PC-9 (cell line): ENCODE measurements at regions not wholly inside any gene's neighbourhood (a gene's known extent, or its start where the extent isn't known, plus 50 kb on each side); places are given as distances from the start of the nearest gene placed in this dataset.
"Not testable (repeated sequence)": the region's sequence is repeated elsewhere in the genome, so short reads cannot be mapped to it uniquely, and the experiment has no call there.

Experiments used
- BruUV-seq: library from RNA; stranded (reverse); fragments of 400-500 nt; replicated peaks from 2 replicates; lab custom pipeline; 2021; lab: Mats Ljungman, UMichigan
- CTCF ChIA-PET: fragments of 300-600 bp; sonication (Branson Sonifier 250); formaldehyde crosslinking; loops from one replicate; lab custom pipeline; 2022; ENCODE audit warnings: antibody characterized with exemption; lab: Charles Lee
- POLR2A ChIA-PET: fragments of 300-600 bp; sonication (Branson Sonifier 250); formaldehyde crosslinking; loops from one replicate; lab custom pipeline; 2022; ENCODE audit warnings: antibody characterized with exemption; ENCODE audit not compliant: unreplicated experiment; lab: Charles Lee
- DNase-seq, 2 experiments: peaks; one replicate each; pipeline versions ENCODE4 v3.0.0 to v3.0.0-alpha.2; 2015 to 2022; ENCODE audit warnings: mixed read lengths in 1 of 2
- H2AFZ ChIP-seq: fragments of 200-600 bp; sonication (generic); 2 replicates; pipeline ENCODE4 v1.8.1; 2017; ENCODE audit warnings: antibody characterized with exemption
- H3F3A ChIP-seq: fragments of 200-600 bp; sonication (generic); 2 replicates; pipeline ENCODE4 v1.8.1; 2017; ENCODE audit warnings: antibody characterized with exemption, mild to moderate bottlenecking, low read depth; ENCODE audit not compliant: insufficient read depth
- H3K27ac ChIP-seq: fragments of 200-600 bp; sonication (generic); 2 replicates; pipeline ENCODE4 v1.6.1; 2016; ENCODE audit warnings: mixed run types
- H3K27me3 ChIP-seq: fragments of 200-600 bp; sonication (generic); 2 replicates; pipeline ENCODE4 v1.6.1; 2016; ENCODE audit warnings: low read depth, mixed run types; ENCODE audit not compliant: insufficient read depth
- H3K36me3 ChIP-seq: fragments of 200-600 bp; sonication (generic); 2 replicates; pipeline ENCODE4 v1.6.1; 2016; ENCODE audit warnings: low read depth, mixed run types
- H3K4me1 ChIP-seq: fragments of 200-600 bp; sonication (generic); replicated peaks from 2 replicates; pipeline ENCODE4 v1.6.1; 2016; ENCODE audit warnings: mixed run types; ENCODE audit not compliant: insufficient read depth
- H3K4me2 ChIP-seq: fragments of 200-600 bp; sonication (generic); 2 replicates; pipeline ENCODE4 v1.6.1; 2017; ENCODE audit warnings: mixed run types
- H3K4me3 ChIP-seq: fragments of 200-600 bp; sonication (generic); 2 replicates; pipeline ENCODE4 v1.6.1; 2016; ENCODE audit warnings: mixed run types
- H3K79me2 ChIP-seq: fragments of 200-600 bp; sonication (generic); 2 replicates; pipeline ENCODE4 v1.6.1; 2017; ENCODE audit warnings: low read depth, mixed run types
- H3K9me2 ChIP-seq: fragments of 200-600 bp; sonication (generic); 2 replicates; pipeline ENCODE4 v1.8.1; 2017; ENCODE audit warnings: mild to moderate bottlenecking; ENCODE audit not compliant: insufficient read depth
- H3K9me3 ChIP-seq: fragments of 200-600 bp; sonication (generic); 2 replicates; pipeline ENCODE4 v1.8.1; 2016; ENCODE audit warnings: low read depth; ENCODE audit not compliant: insufficient read depth
- H4K20me1 ChIP-seq: fragments of 200-600 bp; sonication (generic); 2 replicates; pipeline ENCODE4 v1.8.1; 2017; ENCODE audit not compliant: insufficient read depth
- intact Hi-C: fragments of 100-400 bp; cut with micrococcal nuclease; formaldehyde crosslinking; loops from one replicate; pipeline ENCODE4 v1.10.0; 2022; ENCODE audit not compliant: unreplicated experiment

GRCh38 chr16:29218171-29218570, 188.3 kb downstream of the NPIPB11 start:
- CTCF ChIA-PET, H3K27me3 ChIP-seq, H3K9me3 ChIP-seq, H2AFZ ChIP-seq, H3K9me2 ChIP-seq, H3K4me3 ChIP-seq, POLR2A ChIA-PET, H3K36me3 ChIP-seq, intact Hi-C loops, BruUV-seq, H3K4me1 ChIP-seq, H3K79me2 ChIP-seq, H3K27ac ChIP-seq, H4K20me1 ChIP-seq, H3K4me2 ChIP-seq, H3F3A ChIP-seq, DNase-seq: not testable (repeated sequence)

- H3K27me3 ChIP-seq, H3K27ac ChIP-seq, H3K79me2 ChIP-seq, H4K20me1 ChIP-seq, POLR2A ChIA-PET, H3K9me2 ChIP-seq, BruUV-seq, H3K36me3 ChIP-seq, CTCF ChIA-PET, H2AFZ ChIP-seq, H3K4me1 ChIP-seq, H3K9me3 ChIP-seq, H3K4me2 ChIP-seq, intact Hi-C loops, H3K4me3 ChIP-seq, DNase-seq, H3F3A ChIP-seq: not testable (repeated sequence)
Measured at GRCh38 chr16:29217752-29218126, 188.8 kb downstream of the NPIPB11 start.

- H3F3A ChIP-seq, H3K79me2 ChIP-seq, H2AFZ ChIP-seq, H3K4me3 ChIP-seq, H3K9me3 ChIP-seq, BruUV-seq, H4K20me1 ChIP-seq, H3K4me1 ChIP-seq, CTCF ChIA-PET, H3K36me3 ChIP-seq, H3K4me2 ChIP-seq, intact Hi-C loops, H3K9me2 ChIP-seq, DNase-seq, POLR2A ChIA-PET, H3K27me3 ChIP-seq, H3K27ac ChIP-seq: not testable (repeated sequence)
Measured at GRCh38 chr16:29217104-29217751, 189.3 kb downstream of the NPIPB11 start.

GRCh38 chr16:29213770-29214169, 192.7 kb downstream of the NPIPB11 start:
- H2AFZ ChIP-seq, H3K79me2 ChIP-seq, H3K27ac ChIP-seq, CTCF ChIA-PET, BruUV-seq, H3K27me3 ChIP-seq, intact Hi-C loops, H3K9me3 ChIP-seq, H3K36me3 ChIP-seq, H3K4me3 ChIP-seq, H3F3A ChIP-seq, POLR2A ChIA-PET, H3K4me1 ChIP-seq, H4K20me1 ChIP-seq, H3K9me2 ChIP-seq, H3K4me2 ChIP-seq, DNase-seq: not testable (repeated sequence)

GRCh38 chr16:29213251-29213650, 193.3 kb downstream of the NPIPB11 start:
- H3K9me3 ChIP-seq, H3K4me1 ChIP-seq, H3F3A ChIP-seq, CTCF ChIA-PET, H3K9me2 ChIP-seq, H4K20me1 ChIP-seq, H3K79me2 ChIP-seq, H3K27me3 ChIP-seq, H3K27ac ChIP-seq, DNase-seq, H3K4me3 ChIP-seq, POLR2A ChIA-PET, intact Hi-C loops, BruUV-seq, H3K36me3 ChIP-seq, H2AFZ ChIP-seq, H3K4me2 ChIP-seq: not testable (repeated sequence)

- H3K4me1 ChIP-seq, H3K4me2 ChIP-seq, H2AFZ ChIP-seq, H3K9me3 ChIP-seq, DNase-seq, H3K27ac ChIP-seq, H4K20me1 ChIP-seq, H3F3A ChIP-seq, CTCF ChIA-PET, H3K36me3 ChIP-seq, H3K4me3 ChIP-seq, H3K27me3 ChIP-seq, intact Hi-C loops, POLR2A ChIA-PET, H3K9me2 ChIP-seq, H3K79me2 ChIP-seq, BruUV-seq: not testable (repeated sequence)
Measured at GRCh38 chr16:29212084-29213027, 194.2 kb downstream of the NPIPB11 start.

- H3K4me3 ChIP-seq, H3K9me3 ChIP-seq, H3K27ac ChIP-seq, H3K4me1 ChIP-seq, POLR2A ChIA-PET, H4K20me1 ChIP-seq, H2AFZ ChIP-seq, H3K27me3 ChIP-seq, H3K36me3 ChIP-seq, CTCF ChIA-PET, H3F3A ChIP-seq, BruUV-seq, intact Hi-C loops, H3K79me2 ChIP-seq, H3K4me2 ChIP-seq, H3K9me2 ChIP-seq, DNase-seq: not testable (repeated sequence)
Measured at GRCh38 chr16:29211456-29211855, 195.1 kb downstream of the NPIPB11 start.
